Ascending aorta (tissue), 2 donors: ENCODE measurements at regions not wholly inside any gene's neighbourhood (a gene's known extent, or its start where the extent isn't known, plus 50 kb on each side); places are given as distances from the start of the nearest gene placed in this dataset.

Experiments
- DNase-seq, 2 donors: peaks; one replicate each; pipeline ENCODE4 v3.0.0-alpha.2; 2019; ENCODE audit warnings: low spot score in 2 of 2
- H3K27ac ChIP-seq, 2 donors: fragments of 200-600 bp; sonication (generic); one replicate each; pipeline ENCODE4 v1.5.1; 2016 to 2017; ENCODE audit warnings: mild to moderate bottlenecking in 1 of 2
- H3K27me3 ChIP-seq: fragments of 200-600 bp; sonication (generic); one replicate; pipeline ENCODE4 v1.5.1; 2017
- H3K36me3 ChIP-seq, 2 donors: fragments of 200-600 bp; sonication (generic); one replicate each; pipeline ENCODE4 v1.5.1; 2016
- H3K4me1 ChIP-seq, 2 donors: fragments of 200-600 bp; sonication (generic); one replicate each; pipeline ENCODE4 v1.5.1; 2016 to 2017; ENCODE audit warnings: mild to moderate bottlenecking in 1 of 2
- H3K4me3 ChIP-seq, 2 donors: fragments of 200-600 bp; sonication (generic); one replicate each; pipeline ENCODE4 v1.5.1; 2016 to 2017; ENCODE audit warnings: mild to moderate bottlenecking in 1 of 2
- H3K9me3 ChIP-seq, 2 donors: fragments of 200-600 bp; sonication (generic); one replicate each; pipeline ENCODE4 v1.5.1; 2016
- CTCF ChIP-seq, 3 experiments: fragments of 200-600 bp in 2 of 3; fragments of 450-650 bp in 1 of 3; sonication (generic) in 2 of 3; IDR thresholded peaks; one replicate each; pipeline ENCODE4 v1.5.1; 2016 to 2019; ENCODE audit warnings: antibody characterized with exemption in 3 of 3, mild to moderate bottlenecking in 1 of 3, moderate library complexity in 1 of 3
- intact Hi-C: fragments of 100-400 bp; cut with DNase I; formaldehyde crosslinking; loops from one replicate; pipeline ENCODE4 v1.15.1; 2023

DNA sequence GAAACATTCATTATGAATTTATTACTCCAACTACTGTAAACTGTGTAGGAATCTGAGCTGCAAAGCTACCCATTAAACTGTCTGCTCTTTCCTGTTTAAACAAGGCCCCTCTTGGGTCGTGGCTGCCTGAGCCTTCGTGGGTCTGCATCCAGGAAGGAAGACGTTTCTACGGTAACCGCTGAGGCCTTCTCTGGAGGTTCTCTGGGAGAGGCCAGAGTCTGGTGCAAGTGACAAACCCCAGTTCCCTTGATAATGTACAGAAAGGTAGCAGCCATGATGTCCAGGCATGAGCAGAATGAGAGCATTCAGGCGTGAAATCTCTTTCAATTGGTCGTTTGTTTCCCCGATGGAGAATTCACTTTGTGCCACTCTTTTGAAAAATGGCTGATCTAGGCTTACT is 350.2 kb downstream of the PLPP3 start:
- intact Hi-C loops, result no loop called here
- H3K36me3 ChIP-seq, result no peaks in the 10 kb centered on the region
- no peaks in the 10 kb centered on the region for H3K27me3 ChIP-seq
- DNase-seq, result no peak
- H3K4me3 ChIP-seq, result no peak overlapping the region
- H3K9me3 ChIP-seq, result no peaks in the 10 kb centered on the region
- H3K4me1 ChIP-seq, result no peaks in the 10 kb centered on the region
- H3K27ac ChIP-seq, result no peak overlapping the region
- no peak for TF ChIP-seq CTCF (IDR thresholded peaks at IDR 0.05)

DNA sequence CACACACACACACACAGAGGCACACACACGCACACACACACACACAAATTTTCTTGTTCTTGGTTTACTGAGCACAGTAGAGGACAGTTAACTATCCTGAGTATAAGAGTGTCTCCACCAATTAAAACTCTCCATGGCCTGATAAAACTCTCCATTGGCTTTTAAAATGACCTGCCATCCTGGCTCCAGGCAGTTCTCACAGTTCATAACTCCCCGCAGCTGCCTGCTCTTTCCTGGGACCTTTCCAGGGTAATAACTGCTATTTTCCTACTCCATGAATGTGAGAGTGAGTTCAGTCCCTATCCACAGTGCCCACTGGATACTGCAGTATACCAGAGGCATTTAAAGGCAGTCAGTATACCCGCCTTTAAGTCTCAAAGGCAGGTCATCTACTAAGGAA is 351.5 kb downstream of the PLPP3 start:
- no peak for TF ChIP-seq CTCF (IDR thresholded peaks at IDR 0.05)
- Histone ChIP-seq H3K27me3 (no peaks in the 10 kb centered on the region), H3K27ac (no peak overlapping the region), H3K9me3 (no peaks in the 10 kb centered on the region), H3K4me1 (no peaks in the 10 kb centered on the region), H3K36me3 (no peaks in the 10 kb centered on the region), H3K4me3 (no peak overlapping the region)
- intact Hi-C loops, result no loop called here
- no peak for DNase-seq

DNA sequence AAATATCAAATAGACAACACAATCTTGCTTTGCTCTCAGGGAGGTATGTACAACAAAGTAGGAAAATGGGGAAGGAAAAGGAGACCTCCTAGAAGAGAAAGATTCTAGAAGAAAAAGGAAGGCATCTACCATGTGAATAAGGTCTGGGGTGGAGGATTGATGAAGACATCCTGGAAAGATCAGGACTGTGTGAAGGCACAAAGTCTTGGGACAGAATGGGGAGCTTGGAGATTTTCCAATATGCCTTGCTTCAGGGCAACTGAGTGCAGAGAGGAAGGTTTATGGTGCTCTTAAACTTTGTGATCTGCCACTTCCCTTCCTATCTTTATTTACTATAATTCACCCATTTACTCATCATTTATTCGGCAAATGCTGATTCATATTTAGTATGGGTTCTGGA is 352.0 kb downstream of the PLPP3 start:
- H3K9me3 ChIP-seq, result no peaks in the 10 kb centered on the region
- no peak overlapping the region for H3K27ac ChIP-seq
- no peak overlapping the region for H3K4me3 ChIP-seq
- H3K36me3 ChIP-seq, result no peaks in the 10 kb centered on the region
- H3K27me3 ChIP-seq, result no peaks in the 10 kb centered on the region
- intact Hi-C loops, result no loop called here
- no peaks in the 10 kb centered on the region for H3K4me1 ChIP-seq
- TF ChIP-seq CTCF (IDR thresholded peaks at IDR 0.05), result no peak
- no peak for DNase-seq

DNA sequence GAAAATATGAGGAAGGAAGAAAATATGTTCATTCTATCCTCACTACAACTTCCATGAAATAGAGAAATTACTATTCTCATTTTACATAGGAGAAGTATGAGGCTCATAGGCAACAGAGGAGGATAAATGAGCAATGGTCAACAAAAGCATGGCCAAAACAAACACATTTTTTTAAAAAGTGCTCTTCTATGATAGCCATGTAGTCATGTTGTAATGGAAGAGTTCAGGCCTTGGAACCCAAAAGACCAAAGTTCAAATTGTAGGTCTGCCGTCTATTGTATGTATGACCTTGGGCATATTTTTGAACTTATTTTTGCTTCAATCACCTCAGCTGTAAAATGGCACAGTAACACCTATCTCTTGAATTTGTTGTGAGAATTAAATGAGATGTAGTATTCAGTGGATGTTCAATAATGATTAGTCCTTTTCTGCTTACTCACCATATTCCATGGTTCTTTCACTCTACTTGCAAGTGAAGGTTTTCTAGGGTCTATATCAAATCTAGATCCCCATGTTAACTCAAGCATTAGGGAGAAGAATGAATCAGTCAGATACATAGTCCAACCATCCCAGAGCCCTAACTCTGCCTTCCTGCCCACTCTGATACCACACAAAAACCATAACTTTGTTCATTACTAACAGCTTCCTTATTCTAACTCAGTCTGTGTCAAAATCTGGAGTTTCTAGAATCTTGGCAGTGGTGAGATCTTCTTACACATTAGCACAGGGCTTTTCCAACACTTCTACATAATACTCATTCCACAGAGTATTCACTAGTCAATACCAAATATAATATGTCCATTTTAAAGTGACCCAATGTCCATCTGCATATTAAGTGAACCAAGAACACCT is 353.2 kb downstream of the PLPP3 start:
- intact Hi-C loops, result no loop called here
- DNase-seq, result no peak
- TF ChIP-seq CTCF (IDR thresholded peaks at IDR 0.05), result no peak
- Histone ChIP-seq H3K4me3 (no peak overlapping the region), H3K4me1 (no peaks in the 10 kb centered on the region), H3K36me3 (no peaks in the 10 kb centered on the region), H3K27ac (no peak overlapping the region), H3K27me3 (no peaks in the 10 kb centered on the region), H3K9me3 (no peaks in the 10 kb centered on the region)

DNA sequence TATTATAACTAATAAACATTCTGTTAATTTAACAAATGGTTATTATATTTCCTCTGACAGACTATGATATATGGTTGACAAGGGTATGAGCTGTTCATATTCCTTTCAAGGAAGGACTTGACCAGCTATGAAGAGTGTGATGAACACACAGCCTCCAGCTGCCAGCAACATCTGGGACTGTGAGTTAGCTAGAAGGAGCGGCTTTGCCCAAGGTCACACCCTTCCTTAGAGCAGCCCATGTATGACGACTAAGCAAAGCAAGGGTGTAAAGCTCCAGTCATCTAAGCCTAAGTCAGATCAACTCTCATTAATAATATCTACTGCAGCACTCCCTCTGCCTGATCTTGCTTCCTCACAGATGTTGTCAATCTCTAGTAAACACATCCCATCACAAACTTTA is 355.4 kb downstream of the PLPP3 start:
- Histone ChIP-seq H3K36me3 (no peaks in the 10 kb centered on the region), H3K27ac (no peak overlapping the region), H3K4me3 (no peak overlapping the region), H3K9me3 (no peaks in the 10 kb centered on the region), H3K4me1 (no peaks in the 10 kb centered on the region), H3K27me3 (no peaks in the 10 kb centered on the region)
- no peak for TF ChIP-seq CTCF (IDR thresholded peaks at IDR 0.05)
- DNase-seq, result no peak
- intact Hi-C loops, result no loop called here
